ENCODE measurements at regions not wholly inside any gene's neighbourhood (a gene's known extent, or its start where the extent isn't known, plus 50 kb on each side); places are given as distances from the start of the nearest gene placed in this dataset.

GRCh38 chr11:21892736-21893564 is 299.9 kb upstream of the ANO5 start:
- TF ChIP-seq CTCF (IDR thresholded peaks at IDR 0.05), result no peak
- no peak for TF ChIP-seq POLR2A (IDR thresholded peaks at IDR 0.05)
- no peak for TF ChIP-seq POLR2AphosphoS5 (IDR thresholded peaks at IDR 0.05; ENCODE audit: insufficient read depth in 1 of 2, low read depth in 1 of 2)

All from vagina (tissue), 2 donors.